ENCODE measurements at regions not wholly inside any gene's neighbourhood (a gene's known extent, or its start where the extent isn't known, plus 50 kb on each side); places are given as distances from the start of the nearest gene placed in this dataset.

DNA sequence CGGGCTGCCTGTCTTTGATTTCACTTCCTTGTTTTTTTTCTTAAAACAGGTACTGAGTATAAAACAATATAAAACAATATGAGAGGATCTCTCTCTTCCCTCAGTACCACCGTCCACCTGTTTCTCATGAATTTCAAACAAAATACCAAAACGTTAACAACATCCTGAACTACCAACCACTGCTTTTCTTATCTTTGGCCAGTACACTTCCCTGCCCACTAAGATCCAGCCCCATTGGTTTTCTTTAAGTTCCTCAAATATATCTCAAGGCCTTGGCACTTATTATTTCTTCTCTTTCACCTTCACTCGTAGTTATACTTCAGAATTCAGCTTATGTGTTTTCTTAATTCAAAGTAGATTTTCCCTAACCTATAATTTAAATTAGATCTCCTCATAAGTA is 370.2 kb upstream of the GRIA3 start:
- TF ChIP-seq, protein P1, sequence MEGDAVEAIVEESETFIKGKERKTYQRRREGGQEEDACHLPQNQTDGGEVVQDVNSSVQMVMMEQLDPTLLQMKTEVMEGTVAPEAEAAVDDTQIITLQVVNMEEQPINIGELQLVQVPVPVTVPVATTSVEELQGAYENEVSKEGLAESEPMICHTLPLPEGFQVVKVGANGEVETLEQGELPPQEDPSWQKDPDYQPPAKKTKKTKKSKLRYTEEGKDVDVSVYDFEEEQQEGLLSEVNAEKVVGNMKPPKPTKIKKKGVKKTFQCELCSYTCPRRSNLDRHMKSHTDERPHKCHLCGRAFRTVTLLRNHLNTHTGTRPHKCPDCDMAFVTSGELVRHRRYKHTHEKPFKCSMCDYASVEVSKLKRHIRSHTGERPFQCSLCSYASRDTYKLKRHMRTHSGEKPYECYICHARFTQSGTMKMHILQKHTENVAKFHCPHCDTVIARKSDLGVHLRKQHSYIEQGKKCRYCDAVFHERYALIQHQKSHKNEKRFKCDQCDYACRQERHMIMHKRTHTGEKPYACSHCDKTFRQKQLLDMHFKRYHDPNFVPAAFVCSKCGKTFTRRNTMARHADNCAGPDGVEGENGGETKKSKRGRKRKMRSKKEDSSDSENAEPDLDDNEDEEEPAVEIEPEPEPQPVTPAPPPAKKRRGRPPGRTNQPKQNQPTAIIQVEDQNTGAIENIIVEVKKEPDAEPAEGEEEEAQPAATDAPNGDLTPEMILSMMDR (IDR thresholded peaks at IDR 0.05; ENCODE audit: insufficient read depth, low read length, poor library complexity, severe bottlenecking): no peak
- no peak for TF ChIP-seq EZH2phosphoT487 (conservative IDR thresholded peaks at IDR 0.05; ENCODE audit: low read length)
